CD4-positive, CD25-positive, alpha-beta regulatory T cell (primary cell): ENCODE measurements at regions not wholly inside any gene's neighbourhood (a gene's known extent, or its start where the extent isn't known, plus 50 kb on each side); places are given as distances from the start of the nearest gene placed in this dataset.

Experiments
- ATAC-seq, 2 donors: fragments of 150-1000 bp; cut with Tn5 transposase; one replicate each; pipeline ENCODE4 v1.10.0; 2021; ENCODE audit warnings: low read depth in 2 of 2, moderate number of reproducible peaks in 2 of 2, moderate library complexity in 1 of 2
- DNase-seq, 3 donors: peaks; one replicate each; pipeline versions ENCODE4 v3.0.0 to v3.0.0-alpha.2; 2012 to 2022; ENCODE audit warnings: mixed read lengths in 1 of 3
- H3K27ac ChIP-seq: one replicate; pipeline ENCODE4 v1.7.0; 2013; ENCODE audit warnings: mild to moderate bottlenecking, low read length; ENCODE audit not compliant: insufficient read depth, poor library complexity, severe bottlenecking
- H3K27me3 ChIP-seq: one replicate; pipeline ENCODE4 v1.7.0; 2013; ENCODE audit warnings: low read length; ENCODE audit not compliant: control insufficient read depth, insufficient read depth
- H3K36me3 ChIP-seq: one replicate; pipeline ENCODE4 v1.7.0; 2013; ENCODE audit warnings: mild to moderate bottlenecking, low read length, moderate library complexity; ENCODE audit not compliant: control insufficient read depth, insufficient read depth
- H3K4me1 ChIP-seq: 2 replicates; pipeline ENCODE4 v1.7.0; 2013; ENCODE audit warnings: mild to moderate bottlenecking, low read length; ENCODE audit not compliant: insufficient read depth, control insufficient read depth, poor library complexity, severe bottlenecking
- H3K4me3 ChIP-seq: one replicate; pipeline ENCODE4 v1.7.0; 2013; ENCODE audit warnings: low read depth, mild to moderate bottlenecking, low read length, moderate library complexity
- H3K9me3 ChIP-seq, 2 experiments: 1 replicate in 1 of 2; 2 replicates in 1 of 2; pipeline ENCODE4 v1.7.0; 2013; ENCODE audit warnings: low read length in 2 of 2, mild to moderate bottlenecking in 1 of 2, moderate library complexity in 1 of 2; ENCODE audit not compliant: control insufficient read depth in 2 of 2
- H3K27ac Mint-ChIP-seq, 3 donors: one replicate each; pipeline ENCODE4 v1.8.0; 2020 to 2022; ENCODE audit warnings: mild to moderate bottlenecking in 3 of 3, mixed read lengths in 3 of 3, moderate library complexity in 2 of 3
- H3K27me3 Mint-ChIP-seq: one replicate; pipeline ENCODE4 v1.8.0; 2022; ENCODE audit warnings: mild to moderate bottlenecking, mixed read lengths
- H3K36me3 Mint-ChIP-seq: one replicate; pipeline ENCODE4 v1.8.0; 2020; ENCODE audit warnings: mixed read lengths
- H3K4me1 Mint-ChIP-seq, 4 donors: one replicate each; pipeline ENCODE4 v1.8.0; 2020 to 2022; ENCODE audit warnings: mixed read lengths in 4 of 4, mild to moderate bottlenecking in 1 of 4
- H3K4me3 Mint-ChIP-seq, 4 donors: one replicate each; pipeline ENCODE4 v1.8.0; 2020 to 2022; ENCODE audit warnings: mild to moderate bottlenecking in 4 of 4, mixed read lengths in 4 of 4, moderate library complexity in 3 of 4
- H3K9me3 Mint-ChIP-seq, 7 donors: one replicate each; pipeline ENCODE4 v1.8.0; 2020 to 2022; ENCODE audit warnings: mixed read lengths in 7 of 7, mild to moderate bottlenecking in 3 of 7, moderate library complexity in 2 of 7

DNA sequence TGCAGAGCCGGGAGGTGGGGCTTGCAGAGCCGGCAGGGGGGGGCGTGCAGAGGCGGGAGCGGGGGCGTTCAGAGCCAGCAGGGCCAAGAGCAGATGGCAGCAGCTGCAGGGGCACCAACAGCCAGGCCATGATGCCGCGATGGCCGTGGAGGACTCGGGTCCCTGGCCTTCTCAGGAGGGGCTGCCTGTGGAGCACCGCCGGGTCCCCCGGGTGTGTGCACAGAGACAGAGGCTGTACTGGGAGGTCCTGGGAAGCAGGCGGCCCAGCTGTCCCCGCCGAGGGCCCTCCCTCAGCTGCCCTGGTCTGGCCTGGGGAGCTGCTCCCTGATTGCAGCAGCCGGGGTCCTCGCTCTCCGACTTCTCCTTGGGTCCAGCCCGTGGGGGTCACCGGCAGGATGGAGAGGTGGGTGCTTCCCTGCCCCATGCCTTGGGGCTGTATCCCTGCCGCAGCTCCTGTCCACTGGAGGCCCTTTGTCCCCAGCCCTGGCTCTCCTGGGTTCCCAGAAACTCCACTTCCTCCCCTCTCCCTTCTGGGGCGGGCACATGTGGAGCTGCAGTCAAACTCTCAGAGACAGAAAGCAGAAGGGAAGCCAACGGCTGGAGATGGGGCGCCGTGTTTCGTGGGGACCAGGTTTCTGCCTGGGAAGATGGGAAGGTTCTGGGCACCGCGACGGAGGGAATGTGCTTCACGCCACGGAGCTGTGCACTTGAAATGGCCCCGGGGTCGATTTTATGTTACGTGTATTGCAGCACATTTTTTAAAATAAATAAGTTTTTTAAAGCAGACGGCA is 75.8 kb upstream of the GALNT9 start:
- Mint-ChIP-seq H3K4me3 (no peak overlapping the region), H3K9me3 (no peaks in the 10 kb centered on the region), H3K36me3 (no peaks in the 10 kb centered on the region), H3K27ac (no peak overlapping the region), H3K4me1 (no peaks in the 10 kb centered on the region), H3K27me3 (peaks cover 11% of the 10 kb centered on the region)
- Histone ChIP-seq H3K4me1 (no peaks in the 10 kb centered on the region), H3K27me3 (no peaks in the 10 kb centered on the region), H3K27ac (no peak overlapping the region), H3K36me3 (no peaks in the 10 kb centered on the region), H3K4me3 (no peak overlapping the region), H3K9me3 (no peaks in the 10 kb centered on the region)
- no peak for ATAC-seq
- no peak for DNase-seq

DNA sequence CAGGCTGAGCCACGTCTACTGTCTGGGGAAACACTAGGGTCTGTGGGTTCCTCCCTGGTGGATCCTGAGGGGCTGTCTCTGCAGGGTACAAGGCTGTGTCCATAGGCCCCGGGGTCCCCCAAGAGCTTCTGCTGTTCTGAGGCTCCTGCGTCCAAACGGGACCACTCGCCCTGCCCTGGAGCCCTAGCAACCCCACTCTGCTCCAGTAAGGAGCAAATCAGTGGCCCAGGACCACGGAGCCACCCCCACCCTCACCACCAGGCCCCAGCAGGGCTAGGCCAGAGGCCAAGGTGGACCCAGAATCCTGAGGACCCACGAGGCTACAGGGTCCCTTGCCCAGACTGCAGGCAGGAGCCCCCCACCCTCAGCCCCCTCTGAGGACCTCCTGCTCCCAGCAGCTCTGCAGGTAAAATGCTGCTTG is 75.1 kb upstream of the GALNT9 start:
- no peaks in the 10 kb centered on the region for H3K9me3 Mint-ChIP-seq
- H3K4me3 Mint-ChIP-seq, result no peak overlapping the region
- H3K36me3 ChIP-seq, result no peaks in the 10 kb centered on the region
- no peaks in the 10 kb centered on the region for H3K36me3 Mint-ChIP-seq
- no peak overlapping the region for H3K27ac ChIP-seq
- no peaks in the 10 kb centered on the region for H3K4me1 Mint-ChIP-seq
- no peak overlapping the region for H3K4me3 ChIP-seq
- no peaks in the 10 kb centered on the region for H3K27me3 ChIP-seq
- no peak for DNase-seq
- H3K9me3 ChIP-seq, result no peaks in the 10 kb centered on the region
- peaks cover 11% of the 10 kb centered on the region for H3K27me3 Mint-ChIP-seq
- no peak overlapping the region for H3K27ac Mint-ChIP-seq
- H3K4me1 ChIP-seq, result no peaks in the 10 kb centered on the region
- no peak for ATAC-seq

DNA sequence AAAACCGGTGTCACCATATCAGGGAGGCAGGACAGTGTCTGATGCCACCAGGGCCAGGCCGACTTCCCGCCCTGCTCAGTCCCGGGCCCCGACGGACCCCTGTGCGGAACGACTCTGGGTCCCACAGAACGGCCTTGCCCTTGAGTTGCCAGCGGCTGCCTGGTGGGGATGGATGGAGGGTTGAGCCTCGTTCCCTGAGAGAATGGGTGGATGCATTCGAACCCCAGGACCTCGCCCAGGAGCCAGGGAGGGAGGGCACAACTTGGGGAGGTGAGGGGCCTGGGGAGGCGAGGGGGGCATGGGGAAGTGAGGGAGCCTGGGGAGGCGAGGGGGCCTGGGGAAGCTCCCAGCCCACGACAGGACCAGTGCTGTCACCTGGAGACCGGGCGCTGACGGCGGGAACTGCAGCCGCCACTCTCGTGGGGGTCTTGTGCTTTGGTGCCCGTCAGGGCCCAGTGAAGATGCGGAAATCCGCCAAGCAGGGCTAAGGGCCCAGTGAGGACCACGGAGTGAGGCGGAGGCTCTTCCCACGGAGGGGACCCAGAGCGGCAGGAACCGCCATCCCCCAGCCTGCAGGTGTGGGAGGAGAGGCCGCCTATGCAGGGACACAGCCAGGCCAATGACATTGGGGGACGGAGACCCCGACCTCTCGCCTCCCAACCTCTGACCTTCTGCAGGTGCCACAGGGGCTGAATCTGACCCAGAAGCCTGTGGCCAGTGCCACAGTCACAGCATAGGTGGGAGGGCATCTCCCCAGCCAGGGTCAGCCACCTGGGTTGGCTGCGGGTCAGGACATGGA is 74.4 kb upstream of the GALNT9 start:
- no peak for DNase-seq
- H3K27me3 Mint-ChIP-seq, result peaks cover 11% of the 10 kb centered on the region

DNA sequence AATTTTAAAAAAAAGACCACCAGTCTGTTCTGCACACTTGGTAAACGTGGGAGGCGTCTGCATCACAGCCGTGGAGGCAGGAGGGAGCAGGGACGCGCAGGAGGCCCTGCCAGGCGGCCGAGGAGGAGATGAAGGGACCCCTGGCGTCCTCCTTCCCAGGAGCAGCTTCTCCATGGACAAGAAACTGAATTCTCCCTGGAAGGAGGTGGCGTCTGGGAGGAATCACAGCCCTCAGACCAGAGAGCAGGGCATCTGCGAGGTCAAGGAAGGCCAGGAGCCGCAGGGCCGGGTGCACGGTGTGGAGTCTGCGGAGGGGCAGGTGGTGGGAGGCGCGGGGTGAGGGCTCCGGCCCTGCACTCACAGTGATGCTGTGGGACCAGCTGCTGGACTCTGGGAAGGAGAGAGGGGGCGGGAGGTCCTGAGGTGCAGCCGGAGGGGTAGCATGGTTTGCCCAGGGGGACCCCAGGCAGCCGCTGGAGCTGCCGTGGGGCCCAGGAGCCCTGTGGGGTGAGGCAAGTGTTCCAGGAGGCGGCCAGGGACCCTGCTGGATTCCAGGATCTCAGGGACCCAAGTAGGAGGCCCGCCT is 73.5 kb upstream of the GALNT9 start:
- Histone ChIP-seq H3K27me3 (no peaks in the 10 kb centered on the region), H3K36me3 (no peaks in the 10 kb centered on the region), H3K27ac (no peak overlapping the region), H3K4me1 (no peaks in the 10 kb centered on the region), H3K4me3 (no peak overlapping the region), H3K9me3 (no peaks in the 10 kb centered on the region)
- no peaks in the 10 kb centered on the region for H3K36me3 Mint-ChIP-seq
- no peak for DNase-seq
- ATAC-seq, result no peak
- H3K4me1 Mint-ChIP-seq, result no peaks in the 10 kb centered on the region
- H3K4me3 Mint-ChIP-seq, result no peak overlapping the region
- H3K27me3 Mint-ChIP-seq, result peaks cover 11% of the 10 kb centered on the region
- H3K9me3 Mint-ChIP-seq, result no peaks in the 10 kb centered on the region
- H3K27ac Mint-ChIP-seq, result no peak overlapping the region

More for the DNA sequence above, 74.4 kb upstream of the GALNT9 start:
- Histone ChIP-seq H3K27ac (no peak overlapping the region), H3K4me3 (no peak overlapping the region), H3K9me3 (no peaks in the 10 kb centered on the region), H3K36me3 (no peaks in the 10 kb centered on the region), H3K27me3 (no peaks in the 10 kb centered on the region), H3K4me1 (no peaks in the 10 kb centered on the region)
- H3K4me1 Mint-ChIP-seq, result no peaks in the 10 kb centered on the region
- no peaks in the 10 kb centered on the region for H3K36me3 Mint-ChIP-seq
- H3K27ac Mint-ChIP-seq, result no peak overlapping the region
- no peak overlapping the region for H3K4me3 Mint-ChIP-seq
- no peaks in the 10 kb centered on the region for H3K9me3 Mint-ChIP-seq
- ATAC-seq, result no peak

DNA sequence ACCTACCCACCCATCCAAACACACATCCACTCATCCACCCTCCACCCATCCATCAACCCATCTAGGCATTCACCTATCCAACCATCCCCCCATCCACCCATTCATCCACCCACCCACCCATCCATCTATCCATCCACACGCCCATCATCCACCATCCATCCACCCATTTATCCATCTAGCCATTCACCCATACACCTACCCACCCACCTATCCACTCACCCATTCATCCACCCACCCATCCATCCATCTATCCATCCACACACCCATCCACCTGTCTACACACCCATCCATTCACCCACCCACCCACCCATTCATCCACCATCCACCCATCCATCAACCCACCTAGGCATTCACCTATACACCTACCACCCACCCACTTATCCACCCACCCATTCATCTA is 72.6 kb upstream of the GALNT9 start:
- peaks cover 10% of the 10 kb centered on the region for H3K27me3 Mint-ChIP-seq
- Histone ChIP-seq H3K4me1 (no peaks in the 10 kb centered on the region), H3K9me3 (no peaks in the 10 kb centered on the region), H3K27ac (no peak overlapping the region), H3K4me3 (no peak overlapping the region), H3K36me3 (no peaks in the 10 kb centered on the region), H3K27me3 (no peaks in the 10 kb centered on the region)
- no peaks in the 10 kb centered on the region for H3K9me3 Mint-ChIP-seq
- DNase-seq (no peak), ATAC-seq (no peak)
- H3K4me3 Mint-ChIP-seq, result no peak overlapping the region
- no peaks in the 10 kb centered on the region for H3K36me3 Mint-ChIP-seq
- H3K4me1 Mint-ChIP-seq, result no peaks in the 10 kb centered on the region
- H3K27ac Mint-ChIP-seq, result no peak overlapping the region

DNA sequence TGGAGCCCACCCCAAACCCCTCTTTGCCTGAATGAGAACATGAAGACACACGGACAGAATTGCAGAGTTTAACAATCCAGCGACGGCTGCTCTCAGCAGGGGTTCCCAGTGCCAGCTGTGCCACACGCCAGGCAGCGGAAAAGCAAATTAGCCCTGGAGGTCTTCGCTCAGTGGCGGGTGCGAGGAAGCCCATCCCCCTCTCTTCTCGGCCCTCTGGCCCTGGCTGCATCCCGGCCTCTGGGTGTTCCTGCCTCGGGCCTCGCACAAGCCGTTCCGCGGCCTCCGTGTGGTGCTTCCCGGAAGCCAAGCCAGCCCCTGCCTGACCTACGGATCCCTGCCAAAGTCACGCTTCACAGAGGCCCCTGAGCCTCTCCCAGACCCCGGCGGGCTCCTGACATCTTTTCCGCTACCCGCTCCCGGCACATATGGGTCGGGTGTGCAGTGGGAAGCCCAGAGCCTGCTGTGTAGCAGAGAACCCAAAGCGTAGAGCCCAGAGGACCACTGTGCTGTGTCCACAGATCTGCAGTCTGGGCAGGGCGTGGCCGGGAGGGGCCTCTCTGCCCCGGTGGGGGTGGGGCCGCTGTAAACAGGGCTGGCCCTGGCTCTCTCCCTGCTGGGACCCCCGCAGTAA is 70.7 kb upstream of the GALNT9 start:
- no peaks in the 10 kb centered on the region for H3K9me3 ChIP-seq
- no peak overlapping the region for H3K4me3 ChIP-seq
- H3K36me3 Mint-ChIP-seq, result no peaks in the 10 kb centered on the region
- H3K36me3 ChIP-seq, result no peaks in the 10 kb centered on the region
- ATAC-seq (no peak), DNase-seq (no peak)
- no peak overlapping the region for H3K27ac ChIP-seq
- no peak overlapping the region for H3K27ac Mint-ChIP-seq
- no peaks in the 10 kb centered on the region for H3K27me3 ChIP-seq
- peaks cover 12% of the 10 kb centered on the region for H3K27me3 Mint-ChIP-seq
- H3K9me3 Mint-ChIP-seq, result no peaks in the 10 kb centered on the region
- peaks cover 0 to 2% (median 0%) of the 10 kb centered on the region in 4 donors for H3K4me1 Mint-ChIP-seq
- no peak overlapping the region for H3K4me3 Mint-ChIP-seq
- no peaks in the 10 kb centered on the region for H3K4me1 ChIP-seq

DNA sequence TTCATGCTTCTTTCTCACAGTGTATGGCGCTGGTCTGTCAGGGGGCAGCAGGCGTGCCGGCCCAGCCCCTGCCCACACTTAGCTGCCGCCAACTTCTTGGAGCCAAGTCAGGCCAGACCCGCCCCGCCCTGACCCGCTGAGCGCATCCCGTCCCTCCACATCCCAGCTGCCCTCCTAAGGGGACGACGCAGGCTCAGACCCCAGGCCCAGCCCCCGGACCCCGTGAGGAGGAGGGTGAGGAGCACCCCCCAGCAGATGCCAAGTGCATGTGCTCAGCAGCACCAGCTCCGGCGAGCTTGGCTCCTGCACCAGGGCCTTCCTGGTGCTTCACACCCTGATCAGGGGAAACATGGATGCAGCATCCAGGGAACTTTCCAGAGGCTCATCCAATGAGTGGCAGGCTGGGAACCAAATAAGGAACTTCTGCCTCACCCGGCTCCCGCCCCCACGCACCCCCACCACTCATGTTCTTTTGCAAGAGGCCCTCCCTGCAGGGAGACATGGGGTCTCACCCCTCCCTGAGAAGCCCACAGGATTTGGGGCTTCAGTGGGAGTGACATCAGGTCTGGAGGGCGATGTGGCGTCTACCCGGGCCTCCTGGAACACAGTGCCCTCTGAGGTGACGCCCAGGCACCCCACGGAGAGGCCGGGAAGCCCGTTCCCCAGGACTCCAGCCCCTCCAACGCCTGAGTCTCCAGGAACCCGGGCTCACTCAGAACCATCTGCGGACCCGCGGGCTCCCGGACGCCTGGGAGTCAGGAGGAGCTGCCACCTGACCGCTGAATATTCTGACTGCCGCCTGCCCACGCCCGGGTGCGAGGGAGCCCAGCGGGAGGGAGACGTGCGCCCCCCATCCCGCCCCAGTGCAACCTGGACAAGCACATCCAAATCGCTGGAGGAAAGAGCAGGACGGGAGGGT is 70.0 kb upstream of the GALNT9 start:
- H3K36me3 Mint-ChIP-seq, result no peaks in the 10 kb centered on the region
- no peaks in the 10 kb centered on the region for H3K36me3 ChIP-seq
- no peaks in the 10 kb centered on the region for H3K27me3 ChIP-seq

More for the DNA sequence above, 70.0 kb upstream of the GALNT9 start:
- no peak overlapping the region for H3K27ac Mint-ChIP-seq
- H3K9me3 Mint-ChIP-seq, result no peaks in the 10 kb centered on the region
- H3K9me3 ChIP-seq, result no peaks in the 10 kb centered on the region
- no peak overlapping the region for H3K27ac ChIP-seq
- ATAC-seq (no peak), DNase-seq (no peak)
- H3K27me3 Mint-ChIP-seq, result peaks cover 12% of the 10 kb centered on the region
- no peaks in the 10 kb centered on the region for H3K4me1 ChIP-seq
- no peak overlapping the region for H3K4me3 Mint-ChIP-seq
- no peak overlapping the region for H3K4me3 ChIP-seq
- H3K4me1 Mint-ChIP-seq, result peaks cover 0 to 2% (median 0%) of the 10 kb centered on the region in 4 donors
